Muscle layer of colon (tissue), 2 donors: ENCODE measurements at regions not wholly inside any gene's neighbourhood (a gene's known extent, or its start where the extent isn't known, plus 50 kb on each side); places are given as distances from the start of the nearest gene placed in this dataset.

Experiments
- H3K27ac ChIP-seq: one replicate; pipeline ENCODE4 v1.7.0; 2013; ENCODE audit warnings: low read depth, mild to moderate bottlenecking, low read length, moderate library complexity
- H3K27me3 ChIP-seq, 2 donors: one replicate each; pipeline ENCODE4 v1.7.0; 2013; ENCODE audit warnings: low read length in 2 of 2, mild to moderate bottlenecking in 2 of 2; ENCODE audit not compliant: insufficient read depth in 2 of 2, control insufficient read depth in 1 of 2
- H3K36me3 ChIP-seq: one replicate; pipeline ENCODE4 v1.7.0; 2013; ENCODE audit warnings: mild to moderate bottlenecking, low read length; ENCODE audit not compliant: insufficient read depth
- H3K4me1 ChIP-seq: one replicate; pipeline ENCODE4 v1.7.0; 2013; ENCODE audit warnings: mild to moderate bottlenecking, low read length; ENCODE audit not compliant: insufficient read depth
- H3K4me3 ChIP-seq, 2 donors: one replicate each; pipeline ENCODE4 v1.7.0; 2013; ENCODE audit warnings: low read length in 2 of 2, low read depth in 1 of 2, mild to moderate bottlenecking in 1 of 2, moderate library complexity in 1 of 2
- H3K9ac ChIP-seq: one replicate; pipeline ENCODE4 v1.7.0; 2013; ENCODE audit warnings: low read length
- H3K9me3 ChIP-seq: one replicate; pipeline ENCODE4 v1.7.0; 2013; ENCODE audit warnings: mild to moderate bottlenecking, low read length
- donor health status: abdominal sarcoma.
- donor health status: Adenocarcinoma of cecum.

DNA sequence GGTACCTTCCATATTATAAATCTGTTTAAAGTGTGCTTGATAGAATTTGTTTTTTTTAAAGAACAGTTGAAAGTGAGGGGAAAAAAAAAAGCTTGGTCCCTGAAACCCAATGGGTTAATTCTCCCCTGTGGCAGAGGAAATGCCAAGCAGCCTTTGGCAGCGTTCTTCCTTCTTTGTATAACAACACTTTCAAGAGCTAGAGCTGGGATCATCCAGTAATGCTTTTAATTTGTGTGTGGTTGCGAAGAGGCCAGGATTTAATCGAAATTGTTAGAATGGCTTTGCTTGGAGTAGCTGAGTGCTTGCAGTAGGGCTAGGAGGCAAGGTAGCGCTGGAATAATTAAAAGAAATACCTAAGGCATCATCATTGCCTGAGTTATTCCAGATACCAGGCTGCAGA is 692.0 kb downstream of the DHX35 start:
- no peak overlapping the region for H3K9ac ChIP-seq
- peaks cover 6% of the 10 kb centered on the region for H3K4me1 ChIP-seq
- H3K9me3 ChIP-seq: no peaks in the 10 kb centered on the region
- no peaks in the 10 kb centered on the region for H3K27me3 ChIP-seq
- H3K27ac ChIP-seq: no peak overlapping the region
- H3K36me3 ChIP-seq: no peaks in the 10 kb centered on the region
- H3K4me3 ChIP-seq: no peak overlapping the region

DNA sequence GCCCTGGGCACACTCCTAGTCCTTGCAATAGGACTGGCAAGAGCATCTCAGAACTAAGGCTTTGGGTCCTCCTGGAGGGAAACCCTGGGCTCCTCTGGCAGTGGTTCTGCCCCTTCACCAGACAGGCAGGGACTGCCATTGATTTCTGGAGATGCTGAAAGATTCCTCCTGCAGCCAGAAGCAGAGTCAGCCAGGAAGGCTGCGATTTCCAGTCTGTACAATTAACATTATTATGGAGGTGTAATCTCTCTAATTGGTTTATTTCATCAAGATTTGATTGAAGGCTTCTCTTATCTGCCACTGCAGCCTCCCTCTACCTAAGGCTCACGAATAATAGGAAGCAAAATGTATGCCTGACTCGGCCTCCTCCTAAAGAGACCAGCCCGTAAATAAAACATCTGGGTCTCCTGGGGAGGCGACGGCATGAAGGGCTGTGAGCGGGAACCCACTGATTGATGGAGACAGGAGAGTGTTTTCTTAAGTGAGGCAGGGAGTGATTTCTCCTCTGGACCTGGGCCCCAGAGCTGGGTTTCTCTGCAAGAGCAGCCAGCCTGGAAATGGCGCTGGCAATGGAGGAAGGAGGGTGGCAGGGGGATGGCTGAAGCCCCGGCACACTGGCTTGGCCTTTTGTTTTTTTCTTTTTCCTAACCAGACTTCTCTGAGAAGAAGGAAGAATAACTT is 689.6 kb downstream of the DHX35 start:
- Histone ChIP-seq H3K27me3 (no peaks in the 10 kb centered on the region), H3K27ac (no peak overlapping the region), H3K9ac (no peak overlapping the region), H3K4me1 (peaks cover 6% of the 10 kb centered on the region), H3K9me3 (no peaks in the 10 kb centered on the region), H3K36me3 (no peaks in the 10 kb centered on the region), H3K4me3 (no peak overlapping the region)

GRCh38 chr20:39646874-39647413 is 684.8 kb downstream of the DHX35 start:
- H3K4me1 ChIP-seq: no peaks in the 10 kb centered on the region
- no peaks in the 10 kb centered on the region for H3K27me3 ChIP-seq
- no peaks in the 10 kb centered on the region for H3K36me3 ChIP-seq
- no peak overlapping the region for H3K27ac ChIP-seq
- no peaks in the 10 kb centered on the region for H3K9me3 ChIP-seq
- H3K9ac ChIP-seq: no peak overlapping the region
- H3K4me3 ChIP-seq: no peak overlapping the region

DNA sequence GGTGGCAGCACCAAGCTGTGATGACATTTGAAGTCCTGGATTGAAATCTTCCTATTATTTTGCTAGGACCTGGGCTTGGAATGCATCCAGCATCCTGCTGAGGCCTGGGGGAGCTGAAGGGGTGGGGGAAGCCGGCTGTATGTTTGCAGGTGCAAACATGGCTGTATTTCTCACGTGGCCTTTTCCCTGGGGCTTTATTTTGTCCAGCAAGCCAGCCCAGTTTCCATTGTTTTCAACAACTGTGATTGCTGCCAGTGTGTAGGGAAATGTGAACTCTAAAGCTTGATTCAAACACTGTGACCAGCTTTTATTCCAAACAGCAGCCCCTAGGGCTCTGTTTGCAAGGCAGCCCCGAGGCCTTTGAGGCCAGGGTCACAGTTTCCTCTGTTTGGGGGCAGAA is 683.0 kb downstream of the DHX35 start:
- no peaks in the 10 kb centered on the region for H3K27me3 ChIP-seq
- H3K36me3 ChIP-seq: no peaks in the 10 kb centered on the region
- no peak overlapping the region for H3K9ac ChIP-seq
- no peak overlapping the region for H3K27ac ChIP-seq
- H3K9me3 ChIP-seq: no peaks in the 10 kb centered on the region
- no peak overlapping the region for H3K4me3 ChIP-seq
- H3K4me1 ChIP-seq: no peaks in the 10 kb centered on the region

GRCh38 chr20:39643292-39643691 is 681.1 kb downstream of the DHX35 start:
- Histone ChIP-seq H3K4me3 (no peak overlapping the region), H3K4me1 (no peaks in the 10 kb centered on the region), H3K27ac (no peak overlapping the region), H3K9me3 (no peaks in the 10 kb centered on the region), H3K36me3 (no peaks in the 10 kb centered on the region), H3K27me3 (no peaks in the 10 kb centered on the region), H3K9ac (no peak overlapping the region)

DNA sequence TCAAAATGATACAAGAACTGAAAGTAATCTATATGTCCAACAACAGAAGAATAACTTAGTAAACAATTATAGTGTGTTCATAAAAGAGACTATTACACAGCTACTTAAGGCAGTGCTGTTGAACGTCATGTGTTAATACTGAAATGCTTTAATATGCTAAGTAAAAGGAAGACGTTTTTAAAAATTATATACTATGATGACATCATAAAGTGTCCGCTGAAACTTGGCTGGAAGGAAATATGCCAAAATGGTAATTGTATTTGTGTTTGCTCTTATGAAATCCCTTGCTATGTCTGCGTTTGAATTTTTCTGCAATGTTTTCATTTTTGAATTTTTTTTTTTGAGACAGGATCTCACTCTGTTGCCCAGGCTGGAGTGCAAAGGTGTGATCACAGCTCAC is 679.3 kb downstream of the DHX35 start:
- Histone ChIP-seq H3K9me3 (no peaks in the 10 kb centered on the region), H3K4me1 (no peaks in the 10 kb centered on the region), H3K27ac (no peak overlapping the region), H3K9ac (no peak overlapping the region), H3K36me3 (no peaks in the 10 kb centered on the region), H3K27me3 (no peaks in the 10 kb centered on the region), H3K4me3 (no peak overlapping the region)

- Histone ChIP-seq H3K9me3 (no peaks in the 10 kb centered on the region), H3K27me3 (no peaks in the 10 kb centered on the region), H3K27ac (no peak overlapping the region), H3K9ac (no peak overlapping the region), H3K36me3 (no peaks in the 10 kb centered on the region), H3K4me1 (no peaks in the 10 kb centered on the region), H3K4me3 (no peak overlapping the region)
Measured at GRCh38 chr20:39640147-39640546, 678.0 kb downstream of the DHX35 start.

GRCh38 chr20:39638731-39639130 is 676.6 kb downstream of the DHX35 start:
- H3K9me3 ChIP-seq: no peaks in the 10 kb centered on the region
- H3K27ac ChIP-seq: no peak overlapping the region
- no peak overlapping the region for H3K9ac ChIP-seq
- H3K36me3 ChIP-seq: no peaks in the 10 kb centered on the region
- H3K27me3 ChIP-seq: no peaks in the 10 kb centered on the region
- H3K4me3 ChIP-seq: no peak overlapping the region
- no peaks in the 10 kb centered on the region for H3K4me1 ChIP-seq

- no peaks in the 10 kb centered on the region for H3K4me1 ChIP-seq
- no peaks in the 10 kb centered on the region for H3K36me3 ChIP-seq
- no peaks in the 10 kb centered on the region for H3K27me3 ChIP-seq
- H3K4me3 ChIP-seq: no peak overlapping the region
- H3K27ac ChIP-seq: no peak overlapping the region
- no peak overlapping the region for H3K9ac ChIP-seq
- no peaks in the 10 kb centered on the region for H3K9me3 ChIP-seq
Measured at GRCh38 chr20:39633689-39634088, 671.5 kb downstream of the DHX35 start.

DNA sequence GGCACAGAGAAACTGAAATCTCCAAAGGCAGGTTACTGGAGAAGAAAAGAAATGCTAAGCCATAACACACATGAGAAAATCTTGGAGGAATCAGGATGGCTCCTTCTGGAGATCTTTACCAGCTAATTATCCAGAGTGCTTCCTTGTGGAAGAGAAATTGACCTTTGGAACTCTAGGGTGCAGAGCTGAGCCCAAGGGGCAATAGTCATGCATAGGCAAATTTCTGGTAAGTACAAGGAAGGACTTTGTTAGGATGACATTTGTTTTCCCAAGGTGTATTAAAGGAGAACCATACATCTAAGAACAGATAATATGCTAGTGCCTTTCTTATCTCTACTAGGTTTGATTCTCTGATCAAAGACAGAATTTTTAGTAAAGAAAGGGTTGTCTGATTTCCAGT is 670.6 kb downstream of the DHX35 start:
- H3K36me3 ChIP-seq: no peaks in the 10 kb centered on the region
- H3K9me3 ChIP-seq: no peaks in the 10 kb centered on the region
- no peak overlapping the region for H3K4me3 ChIP-seq
- no peak overlapping the region for H3K9ac ChIP-seq
- H3K4me1 ChIP-seq: no peaks in the 10 kb centered on the region
- no peak overlapping the region for H3K27ac ChIP-seq
- no peaks in the 10 kb centered on the region for H3K27me3 ChIP-seq

DNA sequence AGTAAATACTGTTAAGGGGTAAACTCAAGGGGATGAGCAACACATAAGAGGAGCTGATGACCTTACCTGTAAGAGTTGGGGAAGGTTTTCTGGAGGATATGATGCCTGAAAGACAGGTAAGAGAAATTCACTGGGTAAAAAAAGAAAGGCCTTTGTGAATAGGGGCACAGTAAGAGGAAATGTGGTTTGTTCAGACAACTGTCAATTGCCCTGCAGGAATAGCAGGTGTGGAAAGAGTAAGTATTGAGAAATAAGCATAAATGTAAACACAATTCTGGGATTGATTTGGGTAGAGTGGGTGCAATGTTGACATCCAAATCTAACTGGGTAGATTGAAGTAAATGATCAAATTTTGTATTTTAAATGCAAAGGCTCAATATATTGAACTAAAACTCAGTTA is 670.0 kb downstream of the DHX35 start:
- Histone ChIP-seq H3K27ac (no peak overlapping the region), H3K4me3 (no peak overlapping the region), H3K4me1 (no peaks in the 10 kb centered on the region), H3K9me3 (no peaks in the 10 kb centered on the region), H3K36me3 (no peaks in the 10 kb centered on the region), H3K27me3 (no peaks in the 10 kb centered on the region), H3K9ac (no peak overlapping the region)

DNA sequence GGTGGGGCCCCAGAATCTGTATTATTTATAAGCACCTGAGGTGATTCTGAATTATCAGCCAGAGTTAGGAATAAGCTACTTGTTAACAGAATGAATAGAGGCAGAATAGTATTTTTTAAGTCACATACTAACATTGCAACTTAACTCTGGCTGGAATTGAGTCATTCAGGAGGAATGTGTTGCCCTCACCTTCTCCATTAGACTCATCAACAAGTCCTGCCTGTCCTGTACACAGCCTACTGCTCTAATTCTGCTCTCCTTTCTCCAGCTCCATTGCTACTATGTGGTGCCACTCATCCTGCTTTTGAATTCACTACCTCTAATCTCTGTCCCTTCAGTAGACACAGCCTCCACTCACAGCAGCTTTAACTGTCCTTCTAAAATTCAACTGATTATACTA is 669.4 kb downstream of the DHX35 start:
- Histone ChIP-seq H3K27ac (no peak overlapping the region), H3K4me3 (no peak overlapping the region)

More for the DNA sequence above, 669.4 kb downstream of the DHX35 start:
- H3K4me1 ChIP-seq: no peaks in the 10 kb centered on the region
- H3K9ac ChIP-seq: no peak overlapping the region
- no peaks in the 10 kb centered on the region for H3K36me3 ChIP-seq
- no peaks in the 10 kb centered on the region for H3K9me3 ChIP-seq
- H3K27me3 ChIP-seq: no peaks in the 10 kb centered on the region
